NB4 (cell line): ENCODE measurements at regions not wholly inside any gene's neighbourhood (a gene's known extent, or its start where the extent isn't known, plus 50 kb on each side); places are given as distances from the start of the nearest gene placed in this dataset.

ENCODE experiments used
- POLR2A ChIP-seq: IDR thresholded peaks from 2 replicates; pipeline ENCODE4 v1.6.1; 2011; ENCODE audit warnings: mild to moderate bottlenecking; ENCODE audit not compliant: insufficient read length; ENCODE audit errors: extremely low read depth
- TF ChIP-seq, protein P1 (sequence below): IDR thresholded peaks from one replicate; pipeline ENCODE4 v1.5.1; 2012; ENCODE audit warnings: low read depth, low read length

DNA sequence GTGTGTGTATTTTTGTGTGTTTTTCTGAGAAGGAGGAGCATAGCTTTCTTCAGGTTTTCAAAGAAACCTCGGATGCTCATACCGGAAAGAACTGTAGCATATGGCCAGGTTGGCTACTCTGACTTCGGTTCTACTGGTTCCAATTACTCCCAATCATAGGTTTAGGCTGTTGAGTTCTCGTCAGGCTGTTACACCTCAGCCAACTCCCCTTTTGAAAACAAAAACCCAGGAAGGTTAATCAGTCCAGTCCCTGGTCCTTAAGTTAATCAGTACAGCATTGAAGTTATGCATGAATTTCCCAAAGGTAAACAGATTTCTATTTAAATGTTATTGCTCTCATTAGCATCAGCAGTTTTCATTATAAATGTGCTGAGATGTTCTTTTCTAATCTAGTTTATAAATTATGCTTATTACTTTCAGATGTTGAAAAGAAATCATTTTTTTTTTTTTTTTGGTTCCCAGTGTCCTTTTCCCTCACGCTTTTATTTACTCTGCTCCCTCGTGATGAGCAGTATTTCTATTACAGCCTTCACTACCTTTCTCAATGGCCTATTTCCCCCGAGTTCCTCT lies 111.0 kb downstream of the NPIPB5 start:
- TF ChIP-seq, protein P1, sequence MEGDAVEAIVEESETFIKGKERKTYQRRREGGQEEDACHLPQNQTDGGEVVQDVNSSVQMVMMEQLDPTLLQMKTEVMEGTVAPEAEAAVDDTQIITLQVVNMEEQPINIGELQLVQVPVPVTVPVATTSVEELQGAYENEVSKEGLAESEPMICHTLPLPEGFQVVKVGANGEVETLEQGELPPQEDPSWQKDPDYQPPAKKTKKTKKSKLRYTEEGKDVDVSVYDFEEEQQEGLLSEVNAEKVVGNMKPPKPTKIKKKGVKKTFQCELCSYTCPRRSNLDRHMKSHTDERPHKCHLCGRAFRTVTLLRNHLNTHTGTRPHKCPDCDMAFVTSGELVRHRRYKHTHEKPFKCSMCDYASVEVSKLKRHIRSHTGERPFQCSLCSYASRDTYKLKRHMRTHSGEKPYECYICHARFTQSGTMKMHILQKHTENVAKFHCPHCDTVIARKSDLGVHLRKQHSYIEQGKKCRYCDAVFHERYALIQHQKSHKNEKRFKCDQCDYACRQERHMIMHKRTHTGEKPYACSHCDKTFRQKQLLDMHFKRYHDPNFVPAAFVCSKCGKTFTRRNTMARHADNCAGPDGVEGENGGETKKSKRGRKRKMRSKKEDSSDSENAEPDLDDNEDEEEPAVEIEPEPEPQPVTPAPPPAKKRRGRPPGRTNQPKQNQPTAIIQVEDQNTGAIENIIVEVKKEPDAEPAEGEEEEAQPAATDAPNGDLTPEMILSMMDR: no peak
- TF ChIP-seq POLR2A: no peak
